Activated T-cell treated with anti-CD3 and anti-CD28 coated beads, Interleukin-2, amount 50 U/mL, for 24 hours (primary cell): ENCODE measurements at regions not wholly inside any gene's neighbourhood (a gene's known extent, or its start where the extent isn't known, plus 50 kb on each side); places are given as distances from the start of the nearest gene placed in this dataset.
"Not testable (repeated sequence)": the region's sequence is repeated elsewhere in the genome, so short reads cannot be mapped to it uniquely, and the experiment has no call there.

Source experiments
- DNase-seq: peaks from one replicate; pipeline ENCODE4 v3.0.0-alpha.2; 2020
- H3K27ac Mint-ChIP-seq: 2 replicates; pipeline ENCODE4 v1.8.0; 2020; ENCODE audit warnings: mild to moderate bottlenecking, mixed read lengths
- H3K27me3 Mint-ChIP-seq: 2 replicates; pipeline ENCODE4 v1.8.0; 2020; ENCODE audit warnings: mixed read lengths
- H3K36me3 Mint-ChIP-seq: 2 replicates; pipeline ENCODE4 v1.8.0; 2020; ENCODE audit warnings: low read depth, mixed read lengths
- H3K4me1 Mint-ChIP-seq: 2 replicates; pipeline ENCODE4 v1.8.0; 2020; ENCODE audit warnings: low read depth, mixed read lengths
- H3K4me3 Mint-ChIP-seq: 2 replicates; pipeline ENCODE4 v1.8.0; 2020; ENCODE audit warnings: mild to moderate bottlenecking, moderate library complexity, mixed read lengths
- H3K9me3 Mint-ChIP-seq: 2 replicates; pipeline ENCODE4 v1.8.0; 2020; ENCODE audit warnings: mixed read lengths

- not testable (repeated sequence) for H3K4me1 Mint-ChIP-seq, H3K9me3 Mint-ChIP-seq, H3K27me3 Mint-ChIP-seq, DNase-seq, H3K4me3 Mint-ChIP-seq, H3K36me3 Mint-ChIP-seq, H3K27ac Mint-ChIP-seq
Measured at GRCh38 chr1:206365271-206365670, 105.0 kb upstream of the IKBKE start.

- not testable (repeated sequence) for H3K27me3 Mint-ChIP-seq, H3K27ac Mint-ChIP-seq, H3K9me3 Mint-ChIP-seq, H3K36me3 Mint-ChIP-seq, H3K4me3 Mint-ChIP-seq, DNase-seq, H3K4me1 Mint-ChIP-seq
Measured at GRCh38 chr1:206366131-206366530, 104.1 kb upstream of the IKBKE start.

GRCh38 chr1:206366772-206367171 lies 103.5 kb upstream of the IKBKE start:
- H3K4me3 Mint-ChIP-seq, H3K27me3 Mint-ChIP-seq, DNase-seq, H3K4me1 Mint-ChIP-seq, H3K9me3 Mint-ChIP-seq, H3K36me3 Mint-ChIP-seq, H3K27ac Mint-ChIP-seq: not testable (repeated sequence)

GRCh38 chr1:206367955-206368622 lies 102.2 kb upstream of the IKBKE start:
- not testable (repeated sequence) for H3K27me3 Mint-ChIP-seq, H3K9me3 Mint-ChIP-seq, DNase-seq, H3K4me3 Mint-ChIP-seq, H3K27ac Mint-ChIP-seq, H3K36me3 Mint-ChIP-seq, H3K4me1 Mint-ChIP-seq

- DNase-seq, H3K36me3 Mint-ChIP-seq, H3K9me3 Mint-ChIP-seq, H3K27ac Mint-ChIP-seq, H3K4me3 Mint-ChIP-seq, H3K27me3 Mint-ChIP-seq, H3K4me1 Mint-ChIP-seq: not testable (repeated sequence)
Measured at GRCh38 chr1:206374725-206375124, 95.6 kb upstream of the IKBKE start.

- not testable (repeated sequence) for H3K27me3 Mint-ChIP-seq, DNase-seq, H3K4me3 Mint-ChIP-seq, H3K27ac Mint-ChIP-seq, H3K36me3 Mint-ChIP-seq, H3K9me3 Mint-ChIP-seq, H3K4me1 Mint-ChIP-seq
Measured at GRCh38 chr1:206375552-206375951, 94.7 kb upstream of the IKBKE start.

GRCh38 chr1:206378506-206378905 lies 91.8 kb upstream of the IKBKE start:
- not testable (repeated sequence) for H3K27me3 Mint-ChIP-seq, H3K9me3 Mint-ChIP-seq, H3K27ac Mint-ChIP-seq, H3K4me3 Mint-ChIP-seq, H3K4me1 Mint-ChIP-seq, DNase-seq, H3K36me3 Mint-ChIP-seq

GRCh38 chr1:206379245-206379644 lies 91.0 kb upstream of the IKBKE start:
- H3K36me3 Mint-ChIP-seq, H3K9me3 Mint-ChIP-seq, H3K27me3 Mint-ChIP-seq, DNase-seq, H3K4me3 Mint-ChIP-seq, H3K27ac Mint-ChIP-seq, H3K4me1 Mint-ChIP-seq: not testable (repeated sequence)

GRCh38 chr1:206380163-206380790 lies 90.0 kb upstream of the IKBKE start:
- H3K36me3 Mint-ChIP-seq, H3K27ac Mint-ChIP-seq, H3K9me3 Mint-ChIP-seq, H3K4me1 Mint-ChIP-seq, H3K4me3 Mint-ChIP-seq, H3K27me3 Mint-ChIP-seq, DNase-seq: not testable (repeated sequence)

- not testable (repeated sequence) for H3K4me1 Mint-ChIP-seq, H3K36me3 Mint-ChIP-seq, H3K9me3 Mint-ChIP-seq, H3K27me3 Mint-ChIP-seq, DNase-seq
- peak overlapping the region; percentile 58 for H3K4me3 Mint-ChIP-seq
- H3K27ac Mint-ChIP-seq, result peak overlapping the region; percentile 93
Measured at GRCh38 chr1:206380791-206381610, 89.3 kb upstream of the IKBKE start.

- not testable (repeated sequence) for H3K9me3 Mint-ChIP-seq, H3K27me3 Mint-ChIP-seq, H3K4me3 Mint-ChIP-seq, DNase-seq, H3K27ac Mint-ChIP-seq, H3K36me3 Mint-ChIP-seq, H3K4me1 Mint-ChIP-seq
Measured at GRCh38 chr1:206384029-206384807, 86.1 kb upstream of the IKBKE start.

- H3K4me3 Mint-ChIP-seq, DNase-seq, H3K4me1 Mint-ChIP-seq, H3K36me3 Mint-ChIP-seq, H3K9me3 Mint-ChIP-seq, H3K27ac Mint-ChIP-seq, H3K27me3 Mint-ChIP-seq: not testable (repeated sequence)
Measured at GRCh38 chr1:206384891-206385290, 85.4 kb upstream of the IKBKE start.

- H3K4me3 Mint-ChIP-seq, DNase-seq, H3K27ac Mint-ChIP-seq, H3K9me3 Mint-ChIP-seq, H3K36me3 Mint-ChIP-seq, H3K27me3 Mint-ChIP-seq, H3K4me1 Mint-ChIP-seq: not testable (repeated sequence)
Measured at GRCh38 chr1:206387631-206388030, 82.6 kb upstream of the IKBKE start.

- not testable (repeated sequence) for H3K9me3 Mint-ChIP-seq, H3K4me3 Mint-ChIP-seq, H3K4me1 Mint-ChIP-seq
Measured at GRCh38 chr1:206391903-206392302, 78.4 kb upstream of the IKBKE start.

GRCh38 chr1:206397501-206397900 lies 72.8 kb upstream of the IKBKE start:
- not testable (repeated sequence) for H3K9me3 Mint-ChIP-seq, H3K36me3 Mint-ChIP-seq, H3K4me1 Mint-ChIP-seq, H3K27ac Mint-ChIP-seq, H3K4me3 Mint-ChIP-seq, H3K27me3 Mint-ChIP-seq, DNase-seq

More at GRCh38 chr1:206391903-206392302, 78.4 kb upstream of the IKBKE start:
- not testable (repeated sequence) for H3K27me3 Mint-ChIP-seq, DNase-seq, H3K27ac Mint-ChIP-seq, H3K36me3 Mint-ChIP-seq
